ENCODE measurements at regions not wholly inside any gene's neighbourhood (a gene's known extent, or its start where the extent isn't known, plus 50 kb on each side); places are given as distances from the start of the nearest gene placed in this dataset.

DNA sequence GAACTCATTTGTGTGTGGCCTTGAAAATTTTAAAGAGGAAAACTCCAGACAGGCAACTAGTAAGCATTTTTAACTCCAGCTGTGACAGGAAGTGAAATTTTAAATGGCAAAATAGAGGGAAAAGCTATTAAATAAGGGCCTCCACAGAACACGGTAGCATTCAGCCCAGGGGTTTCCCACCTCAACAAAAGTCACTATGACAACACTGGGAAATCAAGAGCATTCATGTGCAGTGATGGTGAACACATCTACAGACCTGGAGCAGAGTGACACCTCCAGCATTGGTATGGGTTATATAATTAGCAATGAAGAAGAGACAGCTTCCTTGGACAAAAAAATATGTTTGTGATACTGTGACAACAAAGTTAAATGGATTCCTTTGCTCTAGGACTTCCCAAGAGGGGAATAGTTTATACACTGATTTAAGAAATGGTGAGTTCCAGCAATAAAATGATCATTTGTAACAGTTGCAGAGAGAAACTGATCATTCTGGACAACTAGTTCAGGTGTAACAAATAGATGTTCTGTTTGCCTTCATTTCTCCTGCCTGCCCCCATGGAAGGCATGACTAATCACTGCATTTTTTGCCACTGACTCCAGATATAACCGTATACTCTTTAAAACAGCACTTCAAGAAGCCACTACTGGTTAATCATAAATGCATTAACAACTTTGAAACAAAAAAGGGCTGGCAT, 93.3 kb upstream of the SLC44A1 start:
- no peak for DNase-seq

DNA sequence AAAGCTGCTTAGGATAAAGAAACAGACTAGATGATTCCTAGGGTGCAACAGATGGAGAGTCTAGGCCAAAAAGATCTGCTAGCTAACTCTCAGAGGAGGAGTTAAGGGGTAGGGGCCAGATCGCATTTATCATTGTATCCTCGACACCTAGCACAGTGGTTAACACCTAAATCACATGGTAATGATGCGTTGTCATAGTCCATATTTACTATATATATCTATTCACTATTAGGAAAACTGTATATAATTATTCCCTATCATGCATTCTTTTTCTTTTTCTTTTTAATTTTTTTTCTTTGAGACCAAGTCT, 92.8 kb upstream of the SLC44A1 start:
- DNase-seq, result no peak

DNA sequence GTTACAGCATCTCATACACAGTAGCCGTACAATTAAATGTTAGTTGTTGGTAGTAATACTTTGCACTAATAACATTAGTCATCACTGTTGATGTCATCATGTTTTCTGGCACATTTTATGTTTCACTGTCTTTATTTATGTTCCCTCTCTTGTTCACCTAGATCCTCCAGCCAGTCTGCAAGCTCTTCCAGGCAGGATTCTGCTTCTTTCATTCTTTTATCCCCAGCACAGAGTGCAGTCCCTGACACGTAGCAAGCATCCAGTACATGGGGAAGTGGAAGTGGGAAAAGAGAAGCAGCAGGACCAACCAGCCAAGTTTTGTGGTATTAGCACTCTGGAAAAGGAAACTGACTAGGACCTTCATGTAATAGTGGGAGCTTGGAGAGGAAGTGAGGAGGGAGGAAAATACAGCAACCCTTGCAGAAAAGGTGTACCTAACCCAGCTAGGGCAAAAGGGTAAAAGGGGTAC, 89.7 kb upstream of the SLC44A1 start:
- DNase-seq, result no peak

DNA sequence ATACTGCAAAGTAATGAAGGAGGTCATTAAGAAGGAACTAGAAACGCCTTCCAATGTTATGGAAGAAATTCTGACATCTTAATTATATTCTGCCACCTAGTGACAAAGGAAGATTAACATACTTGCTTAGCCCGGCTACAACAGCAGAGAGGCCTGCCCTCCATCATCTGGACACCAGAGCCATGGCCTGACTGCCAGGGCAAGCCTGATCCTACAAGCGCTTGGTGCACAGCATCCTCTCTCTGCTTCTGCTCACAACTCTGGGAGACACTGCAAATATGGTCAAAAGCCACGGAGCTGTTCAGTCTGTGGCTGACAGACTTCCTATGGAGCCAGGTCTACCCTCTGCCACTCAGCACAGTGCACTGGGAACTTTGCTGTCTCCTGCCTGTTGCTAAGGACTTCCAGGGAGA, 87.3 kb upstream of the SLC44A1 start:
- peak; percentile 32 for DNase-seq

DNA sequence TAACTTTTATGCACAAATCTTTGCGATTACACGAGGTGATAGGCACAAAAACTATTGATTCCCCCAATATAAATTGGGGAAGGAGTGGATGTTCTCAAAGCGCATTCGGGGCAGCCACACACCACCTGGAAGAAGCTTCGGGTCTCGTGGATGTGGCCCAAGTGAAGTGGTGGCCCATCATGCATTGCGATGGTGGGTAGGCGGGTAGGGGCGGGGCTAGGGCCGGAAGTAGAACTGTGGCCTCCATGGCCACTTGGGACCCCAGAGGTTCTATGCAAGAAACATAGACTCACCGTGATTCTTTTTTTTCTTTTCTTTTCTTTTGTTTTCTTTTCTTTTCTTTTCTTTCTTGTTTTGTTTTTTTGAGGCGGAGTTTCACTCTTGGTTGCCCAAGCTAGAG, 86.4 kb upstream of the SLC44A1 start:
- DNase-seq, result no peak

DNA sequence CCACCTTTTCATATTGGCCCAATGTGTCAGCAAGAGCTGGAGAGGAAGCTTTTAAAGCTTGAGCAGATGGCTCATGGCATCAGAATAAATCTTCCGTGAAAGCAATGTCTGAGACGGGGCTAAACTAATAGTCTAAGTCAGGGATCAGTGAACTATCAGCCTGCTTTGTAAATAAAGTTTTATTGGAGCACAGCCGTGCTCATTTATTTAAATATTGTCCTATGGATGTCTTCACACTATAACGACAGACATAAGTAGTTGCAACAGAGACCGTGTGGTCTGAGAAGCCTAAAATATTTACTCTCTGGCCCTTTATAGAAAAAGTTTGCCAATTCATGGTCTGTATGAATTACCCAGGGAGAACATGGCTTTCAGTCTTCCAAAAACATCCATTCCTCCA, 85.6 kb upstream of the SLC44A1 start:
- DNase-seq, result no peak

DNA sequence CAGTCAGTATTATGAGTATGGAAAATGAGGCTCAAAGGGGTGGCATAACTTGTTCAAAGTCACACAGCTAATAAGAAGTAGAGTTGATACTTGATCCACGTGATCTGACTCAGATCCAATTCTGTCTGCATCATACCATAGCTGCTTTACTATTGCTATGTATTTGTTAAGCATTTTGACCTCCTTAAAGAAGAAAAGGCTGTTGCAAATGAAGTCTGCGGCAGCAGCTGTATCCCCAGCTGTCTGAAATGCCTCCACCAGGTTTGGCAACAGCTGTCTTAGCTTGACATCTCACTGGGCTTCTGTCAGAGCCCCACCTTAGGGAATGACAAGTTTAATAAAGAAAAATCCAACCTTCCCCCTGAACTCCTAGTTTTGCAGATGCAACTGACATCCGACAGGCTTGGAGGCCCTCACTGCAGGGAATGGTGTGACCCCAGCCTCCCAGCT, 75.6 kb upstream of the SLC44A1 start:
- no peak for DNase-seq

DNA sequence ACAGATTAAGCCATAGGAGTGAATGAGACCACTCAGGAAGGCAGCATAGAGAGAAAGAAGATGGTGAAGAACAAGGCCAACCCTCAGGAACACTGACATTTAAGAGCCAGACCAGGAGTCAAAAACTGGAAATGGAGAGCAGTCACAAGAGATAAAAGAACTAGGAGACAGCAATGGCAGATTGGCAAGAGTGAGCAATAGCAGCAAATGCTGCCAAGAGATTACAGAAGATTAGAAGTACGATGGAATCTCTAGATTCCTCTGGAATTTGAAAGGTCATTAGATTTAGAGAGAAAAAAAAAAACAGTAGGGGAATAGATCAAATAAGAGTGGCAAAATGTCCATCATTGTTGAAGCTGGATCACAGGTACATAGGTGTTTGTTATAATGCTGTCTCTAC, 73.4 kb upstream of the SLC44A1 start:
- DNase-seq, result no peak

DNA sequence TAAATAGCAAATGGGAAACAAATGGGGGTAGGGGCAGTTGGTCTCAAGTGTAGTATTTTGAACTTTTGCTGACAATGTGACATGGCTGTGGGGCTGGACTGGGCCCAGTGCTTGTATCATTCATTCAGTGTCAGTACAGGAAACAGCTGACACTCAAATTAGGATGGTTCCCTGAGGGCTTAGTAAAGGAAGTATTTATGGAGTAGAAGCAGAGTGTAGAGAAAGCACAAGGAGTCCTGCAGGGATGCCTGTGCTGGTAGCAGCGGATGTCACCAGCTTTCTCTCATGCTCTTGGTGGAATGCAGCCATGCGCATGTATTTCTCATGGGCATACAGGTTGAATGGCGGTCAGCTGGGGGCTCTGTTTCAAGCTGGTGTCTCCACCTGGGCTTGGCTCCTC, 72.9 kb upstream of the SLC44A1 start:
- no peak for DNase-seq

DNA sequence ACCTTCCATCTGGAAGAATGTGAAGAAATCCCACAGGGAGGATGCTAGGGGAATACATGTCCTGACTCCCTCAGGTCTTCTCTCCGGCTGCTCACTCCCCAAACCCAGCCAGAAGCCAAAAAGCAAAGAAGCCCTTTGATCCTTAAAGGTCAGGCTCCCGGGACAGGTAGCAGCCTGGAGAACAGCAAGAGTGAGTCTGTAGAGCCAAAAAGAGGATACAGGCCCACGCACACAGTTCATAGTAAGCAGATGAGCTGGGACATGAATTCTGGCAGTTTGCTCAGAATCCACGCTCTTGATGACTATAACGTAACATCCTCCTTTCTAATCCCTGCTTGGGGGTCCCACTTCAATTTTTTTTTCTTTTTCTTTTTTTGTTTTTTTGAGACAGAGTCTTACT, 72.0 kb upstream of the SLC44A1 start:
- no peak for DNase-seq

DNA sequence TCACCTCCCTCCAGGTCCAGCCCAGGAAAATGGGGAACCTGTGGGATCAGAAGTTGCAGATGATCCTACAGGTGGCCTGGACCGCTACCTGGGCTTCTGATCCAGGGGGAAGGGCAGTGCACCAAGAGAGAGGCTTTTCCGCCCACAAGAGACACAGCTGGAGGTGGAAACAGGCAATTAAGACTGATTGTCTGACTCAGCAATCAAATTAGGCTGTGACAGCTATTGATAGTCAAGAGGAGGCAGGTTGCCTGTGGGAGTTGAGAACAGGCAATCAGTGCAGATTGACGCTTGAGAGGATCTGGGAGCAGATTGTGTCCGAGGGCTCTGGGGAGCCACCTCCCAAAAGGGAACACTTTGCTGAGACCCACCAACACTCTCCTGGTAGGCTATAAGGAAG, 71.1 kb upstream of the SLC44A1 start:
- no peak for DNase-seq

DNA sequence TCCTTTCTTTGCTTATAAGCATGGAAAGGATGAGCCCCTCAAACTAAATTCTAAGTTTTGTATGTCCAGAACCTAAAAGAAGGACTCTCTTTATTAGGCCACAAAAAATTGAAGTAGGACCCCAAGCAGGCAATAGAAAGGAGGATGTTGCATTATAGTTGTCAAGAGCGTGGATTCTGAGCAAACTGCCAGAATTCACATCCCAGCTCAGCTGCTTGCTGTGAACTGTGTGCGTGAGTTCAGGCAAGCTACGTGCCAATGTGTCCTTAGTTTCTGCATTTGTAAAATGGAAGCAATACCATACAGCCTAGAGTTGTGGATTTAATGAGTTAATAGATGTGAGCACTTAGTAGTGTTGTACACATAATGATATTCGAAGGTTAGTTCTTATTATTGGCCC, 70.6 kb upstream of the SLC44A1 start:
- DNase-seq, result no peak

DNA sequence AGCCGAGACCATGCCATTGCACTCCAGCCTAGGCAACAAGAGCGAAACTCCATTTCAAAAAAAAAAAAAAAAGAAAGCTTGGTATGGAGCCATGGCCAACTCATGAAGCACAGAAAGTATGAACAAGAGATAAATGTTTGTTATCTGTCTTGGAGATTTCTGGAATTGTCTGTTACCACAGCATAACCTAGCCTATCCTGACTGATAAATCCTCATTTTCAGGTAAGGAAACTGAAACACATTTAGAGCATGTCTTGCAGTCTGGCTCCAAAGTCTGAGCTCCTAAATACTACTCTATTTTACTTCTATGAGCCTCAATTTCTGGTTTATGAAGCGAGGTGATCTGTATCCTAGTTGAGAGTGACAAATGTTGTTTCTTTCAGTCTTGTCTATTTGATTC, 68.3 kb upstream of the SLC44A1 start:
- no peak for DNase-seq

DNA sequence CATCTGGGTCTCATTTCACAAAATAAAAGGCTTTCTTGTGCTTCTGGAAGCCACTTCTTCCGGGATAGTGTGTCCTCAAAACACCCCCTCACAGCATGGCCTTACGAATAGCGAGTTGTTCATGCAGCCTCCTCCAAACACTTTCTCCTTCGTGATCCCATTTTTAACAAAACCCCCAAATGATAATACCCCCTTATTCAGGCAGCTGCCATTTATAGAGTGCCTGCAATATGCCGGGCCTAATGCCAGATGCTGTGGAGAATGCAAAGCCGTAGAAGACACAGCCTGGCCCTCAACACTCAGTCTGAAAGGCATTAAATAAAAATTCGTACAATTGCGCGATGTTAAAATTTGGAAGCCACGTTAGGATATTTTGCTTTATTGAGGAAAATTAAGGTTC, 66.4 kb upstream of the SLC44A1 start:
- no peak for DNase-seq

DNA sequence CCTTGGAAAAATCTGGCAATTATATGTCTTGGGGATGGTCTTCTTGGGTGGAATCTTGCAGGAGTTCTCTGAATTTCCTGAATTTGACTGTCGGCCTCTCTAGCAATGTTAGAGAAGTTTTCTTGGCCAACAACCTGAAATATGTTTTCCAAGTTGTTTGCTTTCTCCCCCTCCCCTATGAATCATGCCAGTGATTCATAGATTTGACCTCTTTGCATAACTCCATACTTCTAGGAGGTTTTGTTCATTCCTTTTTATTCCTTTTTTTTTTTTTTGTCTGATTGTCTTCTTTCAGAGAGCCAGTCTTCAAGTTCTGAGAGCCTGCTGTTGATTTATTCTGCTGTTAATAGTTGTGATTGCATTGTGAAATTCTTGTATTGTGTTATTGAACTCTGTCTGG, 56.7 kb upstream of the SLC44A1 start:
- DNase-seq, result no peak

DNA sequence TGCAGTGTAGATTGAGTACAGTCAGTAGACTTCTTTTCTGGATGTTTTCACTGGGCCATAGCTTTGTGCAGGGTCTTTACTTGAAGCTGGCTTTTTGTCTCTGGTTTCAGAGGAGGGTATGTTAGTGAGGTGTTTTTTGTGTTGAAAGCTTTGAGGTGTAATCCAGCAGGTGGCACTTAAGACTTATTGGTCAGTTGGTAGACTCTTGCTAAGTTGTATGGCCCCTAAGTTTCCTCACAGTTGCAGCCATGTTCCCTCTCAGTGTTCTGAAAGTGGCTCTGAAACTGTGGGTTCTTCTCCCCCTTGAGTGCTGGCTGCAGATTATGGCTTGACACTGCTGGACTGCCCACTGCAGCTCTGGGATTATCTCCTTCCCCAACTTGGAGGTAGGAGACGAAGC, 55.7 kb upstream of the SLC44A1 start:
- DNase-seq, result no peak

DNA sequence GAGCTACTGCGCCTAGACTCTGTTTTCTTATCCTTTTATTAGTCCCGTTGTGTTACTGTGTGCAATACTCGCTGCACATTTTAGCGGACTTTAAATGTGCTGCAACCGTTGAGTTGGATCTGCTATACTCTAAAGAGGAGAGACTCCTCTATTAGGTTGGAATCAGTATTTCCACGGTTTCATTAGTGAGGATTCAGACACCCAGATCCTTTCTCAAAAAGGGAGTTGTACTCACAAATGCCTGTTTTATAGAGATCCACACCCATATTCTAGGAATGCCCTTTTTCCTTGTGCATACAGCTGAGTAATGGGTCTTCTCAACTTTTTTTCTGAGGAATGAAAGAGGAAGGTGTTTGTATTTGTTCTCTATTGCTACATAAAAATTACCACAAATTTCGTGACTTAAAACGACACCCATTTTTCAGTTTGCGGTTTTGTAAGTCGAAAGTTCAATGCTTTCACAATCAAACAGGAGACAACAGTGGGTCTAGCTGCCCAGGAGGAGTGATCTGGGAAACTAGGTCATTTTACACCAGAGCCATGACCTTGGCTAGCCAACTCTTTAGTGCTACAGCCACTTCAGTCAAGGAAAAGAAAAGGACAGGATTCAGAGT, 52.8 kb upstream of the SLC44A1 start:
- no peak for DNase-seq

DNA sequence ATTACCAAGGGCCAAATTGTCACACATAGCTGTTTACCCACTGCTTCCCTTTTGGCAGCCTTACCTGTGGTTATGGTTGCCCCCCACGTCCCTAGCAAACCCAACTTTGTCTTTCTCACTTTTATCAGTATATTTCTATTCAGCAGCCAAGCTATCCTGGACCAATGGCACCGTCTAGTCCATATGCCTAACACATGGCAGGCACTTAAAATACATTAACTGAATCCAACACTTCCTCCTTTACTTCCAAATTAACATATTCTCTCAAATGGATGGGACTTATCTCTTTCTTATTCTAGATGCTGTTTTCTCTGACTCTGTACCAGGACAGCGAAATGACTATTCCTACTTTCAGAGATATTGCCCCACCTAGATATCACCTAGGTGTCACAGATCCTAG, 50.9 kb upstream of the SLC44A1 start:
- no peak for DNase-seq

DNA sequence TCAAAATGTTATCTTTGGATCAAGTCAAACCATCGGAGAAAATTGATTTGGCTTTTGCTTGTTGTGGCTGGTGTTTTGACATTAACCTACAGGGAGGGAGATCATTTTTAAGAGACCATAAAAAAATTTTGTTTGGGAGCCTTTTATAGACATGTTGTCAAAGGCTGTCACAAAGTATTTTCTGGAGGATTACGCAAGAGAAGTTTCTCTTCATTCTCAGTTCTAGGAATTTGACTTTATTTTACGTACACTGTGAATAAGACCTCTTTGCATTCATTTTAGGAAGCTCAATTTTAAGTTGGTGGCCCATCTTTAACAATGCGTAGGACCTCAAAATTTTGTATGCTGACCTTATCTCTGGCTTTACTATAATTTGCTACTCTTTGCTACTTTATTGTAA, 50.2 kb upstream of the SLC44A1 start:
- no peak for DNase-seq

Data from GDM1 (cell line).